ENCODE measurements at regions not wholly inside any gene's neighbourhood (a gene's known extent, or its start where the extent isn't known, plus 50 kb on each side); places are given as distances from the start of the nearest gene placed in this dataset.

- no peaks in the 10 kb centered on the region for H3K27me3 ChIP-seq
- WGBS = 84% methylated on average over 1 of the region's 1 CpG
- TF ChIP-seq EP300 (IDR thresholded peaks at IDR 0.05) = no peak
- no peak for TF ChIP-seq CTCF (IDR thresholded peaks at IDR 0.05)
- no peak for TF ChIP-seq POLR2AphosphoS5 (IDR thresholded peaks at IDR 0.05)
- no peak for TF ChIP-seq POLR2A (IDR thresholded peaks at IDR 0.05)
- H3K36me3 ChIP-seq = no peaks in the 10 kb centered on the region
- no peaks in the 10 kb centered on the region for H3K9me3 ChIP-seq
- no peak overlapping the region for H3K4me3 ChIP-seq
- no peaks in the 10 kb centered on the region for H3K4me1 ChIP-seq
- DNase-seq (ENCODE audit: low spot score in 2 of 2) = no peak
- no peak overlapping the region for H3K27ac ChIP-seq
These were observed 213.5 kb upstream of the COX7C start for GRCh38 chr5:86404256-86404655.

- Histone ChIP-seq H3K27me3 (no peaks in the 10 kb centered on the region), H3K27ac (no peak overlapping the region), H3K9me3 (no peaks in the 10 kb centered on the region), H3K36me3 (no peaks in the 10 kb centered on the region), H3K4me1 (no peaks in the 10 kb centered on the region), H3K4me3 (no peak overlapping the region)
- TF ChIP-seq EP300 (IDR thresholded peaks at IDR 0.05) (no peak), POLR2AphosphoS5 (IDR thresholded peaks at IDR 0.05) (no peak), POLR2A (IDR thresholded peaks at IDR 0.05) (no peak), CTCF (IDR thresholded peaks at IDR 0.05) (no peak)
- no peak for DNase-seq (ENCODE audit: low spot score in 2 of 2)
- 90% methylated on average over 2 of the region's 2 CpGs for WGBS
These were observed 210.0 kb upstream of the COX7C start for GRCh38 chr5:86407711-86408110.

GRCh38 chr5:86411596-86411995 lies 206.1 kb upstream of the COX7C start:
- no peak overlapping the region for H3K27ac ChIP-seq
- DNase-seq (ENCODE audit: low spot score in 2 of 2) = no peak
- TF ChIP-seq POLR2A (IDR thresholded peaks at IDR 0.05) (no peak), EP300 (IDR thresholded peaks at IDR 0.05) (no peak), POLR2AphosphoS5 (IDR thresholded peaks at IDR 0.05) (no peak), CTCF (IDR thresholded peaks at IDR 0.05) (no peak)
- H3K36me3 ChIP-seq = no peaks in the 10 kb centered on the region
- H3K4me1 ChIP-seq = no peaks in the 10 kb centered on the region
- no peaks in the 10 kb centered on the region for H3K27me3 ChIP-seq
- H3K9me3 ChIP-seq = no peaks in the 10 kb centered on the region
- 91% methylated on average over 1 of the region's 1 CpG for WGBS
- H3K4me3 ChIP-seq = no peak overlapping the region

GRCh38 chr5:86427158-86427557 lies 190.6 kb upstream of the COX7C start:
- H3K27ac ChIP-seq = no peak overlapping the region
- H3K4me1 ChIP-seq = no peaks in the 10 kb centered on the region
- no peaks in the 10 kb centered on the region for H3K36me3 ChIP-seq
- DNase-seq (ENCODE audit: low spot score in 2 of 2) = no peak
- WGBS = 72% methylated on average over 2 of the region's 2 CpGs
- H3K4me3 ChIP-seq = no peak overlapping the region
- no peak for TF ChIP-seq POLR2A (IDR thresholded peaks at IDR 0.05)
- TF ChIP-seq POLR2AphosphoS5 (IDR thresholded peaks at IDR 0.05) = no peak
- TF ChIP-seq CTCF (IDR thresholded peaks at IDR 0.05) = no peak
- no peak for TF ChIP-seq EP300 (IDR thresholded peaks at IDR 0.05)
- H3K9me3 ChIP-seq = no peaks in the 10 kb centered on the region
- no peaks in the 10 kb centered on the region for H3K27me3 ChIP-seq

- WGBS = 75% methylated on average over 2 of the region's 2 CpGs
These were observed 178.1 kb upstream of the COX7C start for GRCh38 chr5:86439593-86440110.

More at GRCh38 chr5:86439593-86440110, 178.1 kb upstream of the COX7C start:
- H3K36me3 ChIP-seq = no peaks in the 10 kb centered on the region
- no peaks in the 10 kb centered on the region for H3K9me3 ChIP-seq
- H3K27me3 ChIP-seq = no peaks in the 10 kb centered on the region
- H3K4me1 ChIP-seq = no peaks in the 10 kb centered on the region
- H3K4me3 ChIP-seq = no peak overlapping the region
- no peak for TF ChIP-seq POLR2AphosphoS5 (IDR thresholded peaks at IDR 0.05)
- TF ChIP-seq CTCF (IDR thresholded peaks at IDR 0.05) = no peak
- no peak for TF ChIP-seq EP300 (IDR thresholded peaks at IDR 0.05)
- no peak for TF ChIP-seq POLR2A (IDR thresholded peaks at IDR 0.05)
- no peak for DNase-seq (ENCODE audit: low spot score in 2 of 2)
- no peak overlapping the region for H3K27ac ChIP-seq
